ENCODE measurements at regions not wholly inside any gene's neighbourhood (a gene's known extent, or its start where the extent isn't known, plus 50 kb on each side); places are given as distances from the start of the nearest gene placed in this dataset.

- TF ChIP-seq, protein P1, sequence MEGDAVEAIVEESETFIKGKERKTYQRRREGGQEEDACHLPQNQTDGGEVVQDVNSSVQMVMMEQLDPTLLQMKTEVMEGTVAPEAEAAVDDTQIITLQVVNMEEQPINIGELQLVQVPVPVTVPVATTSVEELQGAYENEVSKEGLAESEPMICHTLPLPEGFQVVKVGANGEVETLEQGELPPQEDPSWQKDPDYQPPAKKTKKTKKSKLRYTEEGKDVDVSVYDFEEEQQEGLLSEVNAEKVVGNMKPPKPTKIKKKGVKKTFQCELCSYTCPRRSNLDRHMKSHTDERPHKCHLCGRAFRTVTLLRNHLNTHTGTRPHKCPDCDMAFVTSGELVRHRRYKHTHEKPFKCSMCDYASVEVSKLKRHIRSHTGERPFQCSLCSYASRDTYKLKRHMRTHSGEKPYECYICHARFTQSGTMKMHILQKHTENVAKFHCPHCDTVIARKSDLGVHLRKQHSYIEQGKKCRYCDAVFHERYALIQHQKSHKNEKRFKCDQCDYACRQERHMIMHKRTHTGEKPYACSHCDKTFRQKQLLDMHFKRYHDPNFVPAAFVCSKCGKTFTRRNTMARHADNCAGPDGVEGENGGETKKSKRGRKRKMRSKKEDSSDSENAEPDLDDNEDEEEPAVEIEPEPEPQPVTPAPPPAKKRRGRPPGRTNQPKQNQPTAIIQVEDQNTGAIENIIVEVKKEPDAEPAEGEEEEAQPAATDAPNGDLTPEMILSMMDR (IDR thresholded peaks at IDR 0.05) = no peak
- POLR2A ChIA-PET = no interaction called here
- H3K4me3 Mint-ChIP-seq = no peak overlapping the region
- no peaks in the 10 kb centered on the region for H3K4me1 Mint-ChIP-seq (ENCODE audit: low read depth)
- Histone ChIP-seq H3K27ac (ENCODE audit: low read depth in 1 of 2, low read length in 2 of 2) (no peak overlapping the region), H3K27me3 (ENCODE audit: control insufficient read depth in 1 of 2, insufficient read depth in 2 of 2, low read length in 2 of 2) (peaks cover 0 to 7% of the 10 kb centered on the region in 2 experiments), H3K4me3 (ENCODE audit: low read length) (no peak overlapping the region), H3K36me3 (ENCODE audit: insufficient read depth, low read length) (no peaks in the 10 kb centered on the region), H3K9me3 (ENCODE audit: control insufficient read depth in 1 of 2, insufficient read depth in 1 of 2, low read length in 2 of 2) (no peaks in the 10 kb centered on the region), H3K4me1 (ENCODE audit: insufficient read depth, low read length) (no peaks in the 10 kb centered on the region)
- CTCF ChIA-PET = no interaction called here
- intact Hi-C loops (cut with DNase I, micrococcal nuclease) = no loop called here
- no peak overlapping the region for H3K27ac Mint-ChIP-seq
- H3K27me3 Mint-ChIP-seq = peaks cover 17% of the 10 kb centered on the region
- H3K9me3 Mint-ChIP-seq = no peaks in the 10 kb centered on the region
- no peak for ATAC-seq (ENCODE audit: poor library complexity)
- H3K36me3 Mint-ChIP-seq (ENCODE audit: low read depth) = no peaks in the 10 kb centered on the region
- no peak for DNase-seq
Measured at GRCh38 chr3:17985658-17986347, 243.4 kb upstream of the TBC1D5 start.

- no peaks in the 10 kb centered on the region for H3K36me3 Mint-ChIP-seq (ENCODE audit: low read depth)
Measured at GRCh38 chr3:17983106-17983505, 240.7 kb upstream of the TBC1D5 start.

GRCh38 chr3:17982211-17982880 is 239.9 kb upstream of the TBC1D5 start:
- H3K4me1 ChIP-seq (ENCODE audit: insufficient read depth, low read length) = no peaks in the 10 kb centered on the region
- intact Hi-C loops (cut with DNase I, micrococcal nuclease) = no loop called here
- Mint-ChIP-seq H3K27ac (no peak overlapping the region), H3K9me3 (no peaks in the 10 kb centered on the region), H3K4me3 (no peak overlapping the region), H3K27me3 (peaks cover 17% of the 10 kb centered on the region), H3K4me1 (ENCODE audit: low read depth) (no peaks in the 10 kb centered on the region), H3K36me3 (ENCODE audit: low read depth) (no peaks in the 10 kb centered on the region)
- ChIA-PET CTCF (no interaction called here), POLR2A (no interaction called here)
- DNase-seq (no peak), ATAC-seq (ENCODE audit: poor library complexity) (no peak)
- peaks cover 0 to 8% of the 10 kb centered on the region in 2 experiments for H3K27me3 ChIP-seq (ENCODE audit: control insufficient read depth in 1 of 2, insufficient read depth in 2 of 2, low read length in 2 of 2)
- no peaks in the 10 kb centered on the region for H3K9me3 ChIP-seq (ENCODE audit: control insufficient read depth in 1 of 2, insufficient read depth in 1 of 2, low read length in 2 of 2)
- no peak overlapping the region for H3K27ac ChIP-seq (ENCODE audit: low read depth in 1 of 2, low read length in 2 of 2)
- H3K4me3 ChIP-seq (ENCODE audit: low read length) = no peak overlapping the region
- H3K36me3 ChIP-seq (ENCODE audit: insufficient read depth, low read length) = no peaks in the 10 kb centered on the region
- TF ChIP-seq, protein P1 (IDR thresholded peaks at IDR 0.05) = no peak

More at GRCh38 chr3:17983106-17983505, 240.7 kb upstream of the TBC1D5 start:
- Histone ChIP-seq H3K4me3 (ENCODE audit: low read length) (no peak overlapping the region), H3K4me1 (ENCODE audit: insufficient read depth, low read length) (no peaks in the 10 kb centered on the region), H3K36me3 (ENCODE audit: insufficient read depth, low read length) (no peaks in the 10 kb centered on the region), H3K27me3 (ENCODE audit: control insufficient read depth in 1 of 2, insufficient read depth in 2 of 2, low read length in 2 of 2) (peaks cover 0 to 8% of the 10 kb centered on the region in 2 experiments), H3K9me3 (ENCODE audit: control insufficient read depth in 1 of 2, insufficient read depth in 1 of 2, low read length in 2 of 2) (no peaks in the 10 kb centered on the region), H3K27ac (ENCODE audit: low read depth in 1 of 2, low read length in 2 of 2) (no peak overlapping the region)
- Mint-ChIP-seq H3K27me3 (peaks cover 17% of the 10 kb centered on the region), H3K9me3 (no peaks in the 10 kb centered on the region), H3K4me1 (ENCODE audit: low read depth) (no peaks in the 10 kb centered on the region), H3K27ac (no peak overlapping the region), H3K4me3 (no peak overlapping the region)
- no peak for DNase-seq
- POLR2A ChIA-PET = no interaction called here
- ATAC-seq (ENCODE audit: poor library complexity) = no peak
- CTCF ChIA-PET = no interaction called here
- intact Hi-C loops (cut with DNase I, micrococcal nuclease) = no loop called here
- TF ChIP-seq, protein P1 (IDR thresholded peaks at IDR 0.05) = no peak
